HL-60 (cell line): ENCODE measurements at regions not wholly inside any gene's neighbourhood (a gene's known extent, or its start where the extent isn't known, plus 50 kb on each side); places are given as distances from the start of the nearest gene placed in this dataset.

Source experiments
- CTCF ChIP-seq: IDR thresholded peaks from one replicate; pipeline ENCODE4 v1.5.1; 2011; ENCODE audit warnings: low read length, control low read depth, inconsistent platforms; ENCODE audit not compliant: insufficient read depth
- POLR2AphosphoS5 ChIP-seq: IDR thresholded peaks from 2 replicates; pipeline ENCODE4 v1.6.1; 2012; ENCODE audit warnings: low read depth
- SPI1 ChIP-seq: IDR thresholded peaks from 2 replicates; pipeline ENCODE4 v1.6.1; 2012; ENCODE audit warnings: low read depth, mild to moderate bottlenecking, borderline replicate concordance

- TF ChIP-seq CTCF (no peak), SPI1 (no peak), POLR2AphosphoS5 (no peak)
These were observed 120.1 kb downstream of the LRRN1 start for GRCh38 chr3:3919316-3919715.
